T47D (cell line): ENCODE measurements at regions not wholly inside any gene's neighbourhood (a gene's known extent, or its start where the extent isn't known, plus 50 kb on each side); places are given as distances from the start of the nearest gene placed in this dataset.

Experiments
- DNase-seq, 2 experiments: peaks; one replicate each; pipeline versions ENCODE4 v3.0.0 to v3.0.0-alpha.2; 2011 to 2012; ENCODE audit warnings: low read depth in 1 of 2, low spot score in 1 of 2
- JUND ChIP-seq: IDR thresholded peaks from 2 replicates; pipeline ENCODE4 v1.6.1; 2012; ENCODE audit warnings: low read depth
- in situ Hi-C: cut with HindIII; loops from 2 replicates; pipeline ENCODE4 v1.10.0; 2016; ENCODE audit warnings: low sequenced_read_pairs, low pct_unique_long_range_greater_than_20kb

DNA sequence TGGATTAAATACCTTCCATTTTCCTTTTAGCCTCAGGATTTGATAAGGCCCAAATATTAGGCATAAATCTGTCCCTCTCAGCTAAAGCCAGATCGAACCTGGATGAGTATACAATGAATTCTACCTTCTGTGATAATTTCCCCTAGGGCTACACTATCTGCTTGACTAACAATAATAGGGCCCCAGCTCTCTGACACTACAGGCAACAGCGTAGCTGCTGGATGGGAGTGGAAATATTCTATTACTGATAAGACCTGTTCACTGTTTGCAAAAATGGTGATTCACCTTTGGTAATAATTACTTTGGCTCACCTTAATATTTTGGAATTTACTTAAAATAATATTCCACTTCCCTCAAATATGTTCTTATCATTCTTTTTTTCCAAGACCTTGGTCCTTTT, 644.2 kb upstream of the SEMA6A start:
- TF ChIP-seq JUND, result no peak
- in situ Hi-C loops, result no loop called here
- DNase-seq, result no peak

GRCh38 chr5:117212866-117213265, 638.2 kb upstream of the SEMA6A start:
- in situ Hi-C loops, result no loop called here
- no peak for TF ChIP-seq JUND
- no peak for DNase-seq

- TF ChIP-seq JUND, result no peak
- in situ Hi-C loops, result no loop called here
- DNase-seq, result no peak
These were observed 636.2 kb upstream of the SEMA6A start for GRCh38 chr5:117210796-117211195.

GRCh38 chr5:117209479-117209878, 634.9 kb upstream of the SEMA6A start:
- TF ChIP-seq JUND, result no peak
- in situ Hi-C loops, result no loop called here
- no peak for DNase-seq

DNA sequence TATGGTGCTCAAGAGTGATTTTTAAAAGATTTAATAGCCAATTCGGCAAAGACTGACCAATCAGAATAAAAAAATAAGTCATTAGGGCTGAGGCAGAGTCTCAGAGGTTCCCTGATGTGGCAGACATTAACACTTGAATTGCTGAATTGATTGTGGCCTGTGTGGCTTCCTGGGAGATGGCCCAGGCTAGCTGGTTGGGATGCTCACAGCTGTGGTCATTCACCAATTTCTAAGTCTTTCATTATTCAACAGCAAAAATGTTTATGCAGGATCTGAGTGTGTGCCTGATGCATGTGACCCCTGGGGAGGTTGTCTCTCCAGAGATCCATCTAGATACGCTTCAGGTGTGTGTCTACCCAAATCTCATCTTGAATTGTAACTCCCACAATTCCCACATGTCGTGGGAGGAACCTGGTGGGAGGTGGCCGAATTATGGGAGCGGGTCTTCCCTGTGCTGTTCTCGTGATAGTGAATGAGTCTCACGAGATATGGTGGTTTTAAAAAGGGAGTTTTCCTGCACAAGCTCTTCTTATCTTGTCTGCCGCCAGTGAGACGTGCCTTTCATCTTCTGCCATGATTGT, 632.6 kb upstream of the SEMA6A start:
- no peak for DNase-seq
- in situ Hi-C loops, result no loop called here
- TF ChIP-seq JUND, result no peak

DNA sequence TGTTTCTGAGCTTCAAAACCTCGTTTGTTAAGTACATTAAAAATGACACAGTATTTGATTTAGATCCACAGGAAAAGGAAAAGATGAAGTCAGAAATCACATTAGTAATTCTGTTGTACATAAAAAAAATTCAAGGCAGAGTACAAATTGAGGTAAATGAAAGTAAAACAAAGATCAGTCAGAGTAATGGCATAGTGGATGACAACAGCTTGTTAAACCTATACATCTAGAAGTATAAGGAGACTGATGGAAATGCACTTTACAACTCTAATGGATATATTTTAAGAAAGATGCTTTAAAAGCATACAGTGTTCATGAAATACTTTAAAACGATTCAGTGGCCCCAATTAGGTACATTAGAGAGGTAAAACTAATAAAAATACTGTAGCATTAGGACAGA, 631.3 kb upstream of the SEMA6A start:
- no peak for TF ChIP-seq JUND
- in situ Hi-C loops, result no loop called here
- no peak for DNase-seq

- TF ChIP-seq JUND, result no peak
- in situ Hi-C loops, result no loop called here
- DNase-seq, result no peak
These were observed 630.6 kb upstream of the SEMA6A start for GRCh38 chr5:117204926-117205869.

GRCh38 chr5:117204404-117204803, 629.8 kb upstream of the SEMA6A start:
- DNase-seq, result no peak
- TF ChIP-seq JUND, result no peak
- in situ Hi-C loops, result no loop called here

- in situ Hi-C loops, result no loop called here
- TF ChIP-seq JUND, result no peak
- DNase-seq, result no peak
These were observed 629.0 kb upstream of the SEMA6A start for GRCh38 chr5:117203584-117203983.

GRCh38 chr5:117201001-117201400, 626.4 kb upstream of the SEMA6A start:
- TF ChIP-seq JUND, result no peak
- in situ Hi-C loops, result no loop called here
- peak; percentile 9 to 32 for DNase-seq

GRCh38 chr5:117195076-117195475, 620.5 kb upstream of the SEMA6A start:
- DNase-seq, result no peak
- TF ChIP-seq JUND, result no peak
- in situ Hi-C loops, result no loop called here

GRCh38 chr5:117191251-117191650, 616.6 kb upstream of the SEMA6A start:
- no peak for TF ChIP-seq JUND
- in situ Hi-C loops, result no loop called here
- DNase-seq, result no peak

- peak in 1 of 2 experiments; percentile 16 for DNase-seq
- TF ChIP-seq JUND, result no peak
- in situ Hi-C loops, result no loop called here
These were observed 615.2 kb upstream of the SEMA6A start for GRCh38 chr5:117189784-117190183.

DNA sequence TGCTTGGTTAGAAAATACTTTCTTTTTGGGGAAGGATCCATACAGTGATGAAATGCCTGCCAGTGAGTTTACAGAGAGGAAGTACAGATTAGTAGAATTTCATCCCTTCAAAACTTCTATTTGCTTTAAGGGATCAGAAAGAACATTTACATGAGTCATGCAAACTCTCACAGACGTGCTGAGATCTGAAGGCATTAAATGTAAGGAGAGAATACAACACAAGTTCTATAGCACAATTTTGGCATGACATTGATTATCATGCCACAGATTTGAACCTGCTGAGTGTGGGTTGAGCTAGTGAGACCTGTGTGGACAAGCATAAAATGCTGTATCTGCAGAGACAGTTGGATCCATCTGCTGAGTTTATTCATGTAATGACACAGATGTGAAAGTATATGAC, 613.6 kb upstream of the SEMA6A start:
- TF ChIP-seq JUND, result no peak
- no peak for DNase-seq
- in situ Hi-C loops, result no loop called here
